Thyroid gland (tissue), 4 donors: ENCODE measurements at regions not wholly inside any gene's neighbourhood (a gene's known extent, or its start where the extent isn't known, plus 50 kb on each side); places are given as distances from the start of the nearest gene placed in this dataset.
A peak's percentile ranks its signal among the peaks of the same experiment; 100 is the strongest.

Experiments used
- DNase-seq, 2 donors: peaks; one replicate each; pipeline ENCODE4 v3.0.0-alpha.2; 2019
- H3K27ac ChIP-seq, 3 donors: fragments of 200-600 bp; sonication (generic); 1 replicate in 2 of 3; 2 replicates in 1 of 3; pipeline ENCODE4 v1.5.1; 2016 to 2019; ENCODE audit warnings: mild to moderate bottlenecking in 1 of 3, moderate library complexity in 1 of 3
- H3K27me3 ChIP-seq: fragments of 200-600 bp; sonication (generic); one replicate; pipeline ENCODE4 v1.5.1; 2019
- H3K36me3 ChIP-seq, 2 donors: fragments of 200-600 bp; sonication (generic); one replicate each; pipeline ENCODE4 v1.5.1; 2016 to 2019
- H3K4me1 ChIP-seq, 2 donors: fragments of 200-600 bp; sonication (generic); one replicate each; pipeline ENCODE4 v1.5.1; 2017 to 2019
- H3K4me3 ChIP-seq, 3 donors: fragments of 200-600 bp; sonication (generic); replicated peaks in 1 of 3; 1 replicate in 2 of 3; 2 replicates in 1 of 3; pipeline ENCODE4 v1.5.1; 2016; ENCODE audit warnings: mild to moderate bottlenecking in 1 of 3
- H3K9me3 ChIP-seq: fragments of 200-600 bp; sonication (generic); one replicate; pipeline ENCODE4 v1.5.1; 2017
- POLR2A ChIP-seq, 2 donors: fragments of 450-650 bp; IDR thresholded peaks; one replicate each; pipeline ENCODE4 v1.6.1; 2017; ENCODE audit warnings: antibody characterized with exemption in 2 of 2, mild to moderate bottlenecking in 2 of 2, moderate library complexity in 1 of 2
- WGBS, 2 donors: methylation state at CpG; one replicate each; pipeline ENCODE4 v1.1.5; 2017; 5-methylcytosine and 5-hydroxymethylcytosine counted together
- intact Hi-C: fragments of 100-400 bp; cut with DNase I; formaldehyde crosslinking; loops from one replicate; pipeline ENCODE4 v1.15.1; 2023
- TF ChIP-seq, protein P1 (sequence below), 6 experiments: fragments of 200-600 bp in 3 of 6; fragments of 450-650 bp in 3 of 6; sonication (generic) in 3 of 6; IDR thresholded peaks; one replicate each; pipeline ENCODE4 v1.5.1; 2016 to 2019; ENCODE audit warnings: antibody characterized with exemption in 6 of 6, mild to moderate bottlenecking in 2 of 6, inconsistent platforms in 1 of 6, moderate library complexity in 1 of 6

DNA sequence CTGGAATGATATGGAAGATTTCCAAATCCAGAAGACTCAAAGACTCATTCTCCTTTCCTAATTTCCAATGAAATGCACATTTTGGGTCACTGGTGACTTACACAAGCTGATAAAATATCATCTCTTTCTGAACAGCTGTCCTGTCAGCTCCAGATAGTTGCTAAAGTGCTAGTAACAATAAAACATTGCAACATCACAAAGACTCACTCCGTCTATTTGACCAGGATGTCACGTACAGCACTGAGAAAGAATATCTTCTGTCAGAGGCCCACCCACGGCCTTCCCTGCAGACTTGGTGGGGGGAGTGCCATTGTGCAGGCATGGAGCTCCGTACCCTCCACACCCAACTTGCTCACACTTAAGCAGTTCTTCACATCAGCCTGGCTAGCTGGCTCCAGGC lies 78.9 kb upstream of the EGR2 start:
- TF ChIP-seq, protein P1, sequence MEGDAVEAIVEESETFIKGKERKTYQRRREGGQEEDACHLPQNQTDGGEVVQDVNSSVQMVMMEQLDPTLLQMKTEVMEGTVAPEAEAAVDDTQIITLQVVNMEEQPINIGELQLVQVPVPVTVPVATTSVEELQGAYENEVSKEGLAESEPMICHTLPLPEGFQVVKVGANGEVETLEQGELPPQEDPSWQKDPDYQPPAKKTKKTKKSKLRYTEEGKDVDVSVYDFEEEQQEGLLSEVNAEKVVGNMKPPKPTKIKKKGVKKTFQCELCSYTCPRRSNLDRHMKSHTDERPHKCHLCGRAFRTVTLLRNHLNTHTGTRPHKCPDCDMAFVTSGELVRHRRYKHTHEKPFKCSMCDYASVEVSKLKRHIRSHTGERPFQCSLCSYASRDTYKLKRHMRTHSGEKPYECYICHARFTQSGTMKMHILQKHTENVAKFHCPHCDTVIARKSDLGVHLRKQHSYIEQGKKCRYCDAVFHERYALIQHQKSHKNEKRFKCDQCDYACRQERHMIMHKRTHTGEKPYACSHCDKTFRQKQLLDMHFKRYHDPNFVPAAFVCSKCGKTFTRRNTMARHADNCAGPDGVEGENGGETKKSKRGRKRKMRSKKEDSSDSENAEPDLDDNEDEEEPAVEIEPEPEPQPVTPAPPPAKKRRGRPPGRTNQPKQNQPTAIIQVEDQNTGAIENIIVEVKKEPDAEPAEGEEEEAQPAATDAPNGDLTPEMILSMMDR (IDR thresholded peaks at IDR 0.05) = no peak
- TF ChIP-seq POLR2A (IDR thresholded peaks at IDR 0.05) = no peak
- no peaks in the 10 kb centered on the region for H3K9me3 ChIP-seq
- H3K27me3 ChIP-seq = no peaks in the 10 kb centered on the region
- no peaks in the 10 kb centered on the region for H3K36me3 ChIP-seq
- H3K27ac ChIP-seq = no peak overlapping the region
- no peak for DNase-seq
- 96 to 99% methylated on average over 4 of the region's 4 CpGs for WGBS, 2 donors
- H3K4me3 ChIP-seq = no peak overlapping the region
- intact Hi-C loops = no loop called here
- H3K4me1 ChIP-seq = no peaks in the 10 kb centered on the region

DNA sequence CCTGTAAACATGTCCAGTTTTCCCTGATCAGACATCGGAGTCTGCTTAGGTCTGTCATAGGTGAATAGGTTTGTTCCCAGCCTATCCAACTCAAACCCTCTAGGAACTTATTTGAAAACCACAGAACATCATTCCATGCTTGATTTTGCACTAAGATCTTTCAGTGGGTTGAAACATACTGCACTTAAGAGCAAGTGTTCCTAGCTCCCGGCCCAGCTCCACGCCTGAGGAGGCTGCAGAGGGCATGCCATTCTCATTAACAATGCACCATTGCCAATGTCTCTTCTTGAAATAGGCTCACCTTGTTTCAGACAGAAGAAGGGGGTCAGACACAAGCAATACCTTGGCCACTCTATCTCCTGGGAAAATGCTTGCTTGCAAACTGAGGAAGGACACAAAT lies 78.0 kb upstream of the EGR2 start:
- 30 to 33% methylated on average over 3 of the region's 3 CpGs for WGBS, 2 donors
- H3K4me1 ChIP-seq = no peaks in the 10 kb centered on the region
- H3K27me3 ChIP-seq = no peaks in the 10 kb centered on the region
- intact Hi-C loops = no loop called here
- DNase-seq = peak; percentile 76 to 78
- no peak overlapping the region for H3K27ac ChIP-seq
- no peak overlapping the region for H3K4me3 ChIP-seq
- TF ChIP-seq POLR2A (IDR thresholded peaks at IDR 0.05) = no peak
- TF ChIP-seq, protein P1 (IDR thresholded peaks at IDR 0.05) = no peak
- no peaks in the 10 kb centered on the region for H3K9me3 ChIP-seq
- H3K36me3 ChIP-seq = no peaks in the 10 kb centered on the region

DNA sequence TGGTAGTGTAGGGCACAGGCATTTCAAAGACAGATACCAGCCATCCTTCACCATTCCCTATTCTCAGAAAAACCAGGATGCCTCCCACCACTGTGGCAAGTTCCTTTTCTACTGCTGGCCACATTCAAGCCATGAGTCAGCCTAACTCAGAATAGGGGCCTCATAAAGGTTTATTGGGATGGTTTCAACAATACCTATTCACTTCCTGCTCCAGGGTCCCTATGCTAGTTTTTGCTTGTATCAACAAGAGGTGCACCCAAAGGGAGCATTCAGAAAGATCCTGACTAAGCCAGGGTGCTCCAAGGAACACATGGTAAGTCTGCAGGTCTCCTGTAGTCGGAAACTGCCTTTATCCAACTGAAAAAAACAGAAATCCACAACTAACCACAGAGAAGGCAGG lies 76.9 kb upstream of the EGR2 start:
- no peak overlapping the region for H3K27ac ChIP-seq
- no peak for DNase-seq
- H3K4me3 ChIP-seq = no peak overlapping the region
- H3K27me3 ChIP-seq = no peaks in the 10 kb centered on the region
- 90 to 95% methylated on average over 1 of the region's 1 CpG for whole genome bisulfite sequencing, 2 donors
- H3K36me3 ChIP-seq = no peaks in the 10 kb centered on the region
- H3K4me1 ChIP-seq = no peaks in the 10 kb centered on the region
- intact Hi-C loops = no loop called here
- H3K9me3 ChIP-seq = no peaks in the 10 kb centered on the region
- TF ChIP-seq, protein P1 (IDR thresholded peaks at IDR 0.05) = no peak
- TF ChIP-seq POLR2A (IDR thresholded peaks at IDR 0.05) = no peak

DNA sequence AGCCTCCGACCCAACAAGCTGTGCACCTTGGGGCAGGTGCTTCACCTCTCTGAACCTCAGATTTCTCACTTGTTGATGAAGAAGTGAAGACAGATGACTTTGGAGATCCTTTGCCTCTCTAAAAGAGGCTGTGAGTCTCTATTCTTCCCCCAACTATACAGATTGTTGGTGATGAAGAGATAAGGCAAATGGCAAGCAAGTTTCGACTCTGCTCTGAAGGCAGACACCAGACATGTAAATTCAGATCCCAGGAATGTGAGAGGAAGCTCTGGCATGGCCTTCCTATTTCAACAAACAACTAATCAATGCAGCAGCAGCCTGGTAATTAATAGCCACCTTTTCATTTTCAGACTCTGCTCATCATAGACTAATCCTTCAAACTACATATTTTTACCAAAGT lies 74.2 kb upstream of the EGR2 start:
- Histone ChIP-seq H3K9me3 (no peaks in the 10 kb centered on the region), H3K27me3 (no peaks in the 10 kb centered on the region), H3K4me1 (no peaks in the 10 kb centered on the region), H3K4me3 (no peak overlapping the region), H3K27ac (no peak overlapping the region), H3K36me3 (no peaks in the 10 kb centered on the region)
- WGBS, 2 donors = 93 to 95% methylated on average over 2 of the region's 2 CpGs
- no peak for DNase-seq
- TF ChIP-seq, protein P1 (IDR thresholded peaks at IDR 0.05) = no peak
- TF ChIP-seq POLR2A (IDR thresholded peaks at IDR 0.05) = no peak
- intact Hi-C loops = no loop called here

DNA sequence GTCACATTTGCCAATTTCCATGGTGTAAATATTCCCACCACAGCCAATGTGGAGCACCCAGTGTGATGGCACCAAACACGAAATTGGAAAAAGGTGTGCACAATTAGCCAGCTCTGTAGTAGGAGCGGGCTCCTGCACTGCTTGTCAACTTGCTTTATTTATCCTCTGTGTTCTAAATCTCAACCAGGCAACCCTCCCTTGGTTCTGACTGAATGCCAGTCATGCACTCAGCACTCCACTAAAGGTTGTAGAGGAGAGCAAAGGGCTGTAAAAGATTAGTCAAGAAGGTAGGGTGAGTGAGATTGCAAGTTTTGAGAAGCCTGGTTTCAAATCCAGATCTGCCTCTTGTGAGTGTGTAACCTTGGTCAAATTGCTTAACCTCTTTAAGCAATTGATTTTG lies 71.5 kb upstream of the EGR2 start:
- WGBS, 2 donors = 96 to 100% methylated on average over 2 of the region's 2 CpGs
- no peak overlapping the region for H3K27ac ChIP-seq
- no peaks in the 10 kb centered on the region for H3K27me3 ChIP-seq
- intact Hi-C loops = no loop called here
- no peaks in the 10 kb centered on the region for H3K9me3 ChIP-seq
- no peak overlapping the region for H3K4me3 ChIP-seq
- TF ChIP-seq, protein P1 (IDR thresholded peaks at IDR 0.05) = no peak
- TF ChIP-seq POLR2A (IDR thresholded peaks at IDR 0.05) = no peak
- no peaks in the 10 kb centered on the region for H3K36me3 ChIP-seq
- no peak for DNase-seq
- H3K4me1 ChIP-seq = no peaks in the 10 kb centered on the region
